GM06990 (cell line): ENCODE measurements at regions not wholly inside any gene's neighbourhood (a gene's known extent, or its start where the extent isn't known, plus 50 kb on each side); places are given as distances from the start of the nearest gene placed in this dataset.

Source experiments
- DNase-seq: peaks from one replicate; pipeline ENCODE4 v3.0.0-alpha.2; 2011; ENCODE audit not compliant: insufficient read length; ENCODE audit errors: extremely low read depth
- H3K27me3 ChIP-seq: replicated peaks from 2 replicates; pipeline ENCODE4 v1.6.0; 2011; ENCODE audit warnings: low read length; ENCODE audit not compliant: control insufficient read depth, insufficient read depth
- H3K36me3 ChIP-seq: 2 replicates; pipeline ENCODE4 v1.5.1; 2011; ENCODE audit warnings: low read length; ENCODE audit not compliant: control insufficient read depth, insufficient read depth
- H3K4me3 ChIP-seq: replicated peaks from 2 replicates; pipeline ENCODE4 v1.5.1; 2011; ENCODE audit warnings: low read depth, mild to moderate bottlenecking, control low read depth, low read length
- TF ChIP-seq, protein P1 (sequence below): IDR thresholded peaks from 2 replicates; pipeline ENCODE4 v1.5.1; 2011; ENCODE audit warnings: low read length, control low read depth, mild to moderate bottlenecking, inconsistent platforms; ENCODE audit not compliant: insufficient read depth, poor library complexity, severe bottlenecking

DNA sequence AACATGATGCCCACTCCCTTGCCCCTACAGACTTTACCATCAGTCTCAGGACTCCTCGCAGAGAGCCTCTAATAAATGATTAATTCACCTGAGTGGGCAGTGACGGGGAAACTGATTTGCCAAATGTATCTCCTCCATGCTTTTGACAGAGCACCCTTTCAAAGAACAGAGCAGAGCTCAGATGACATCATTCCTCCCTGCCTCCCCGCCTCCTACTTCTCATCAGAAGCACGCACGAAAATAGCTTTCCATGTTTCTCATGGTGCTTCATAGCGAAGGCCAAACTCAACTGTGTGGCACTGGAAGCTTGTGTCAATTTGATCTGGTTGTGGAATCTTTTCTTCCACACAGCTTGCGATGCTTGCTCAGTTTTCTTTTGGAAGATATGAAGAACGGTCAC is 442.5 kb downstream of the RPS24 start:
- H3K36me3 ChIP-seq, result no peaks in the 10 kb centered on the region
- TF ChIP-seq, protein P1, sequence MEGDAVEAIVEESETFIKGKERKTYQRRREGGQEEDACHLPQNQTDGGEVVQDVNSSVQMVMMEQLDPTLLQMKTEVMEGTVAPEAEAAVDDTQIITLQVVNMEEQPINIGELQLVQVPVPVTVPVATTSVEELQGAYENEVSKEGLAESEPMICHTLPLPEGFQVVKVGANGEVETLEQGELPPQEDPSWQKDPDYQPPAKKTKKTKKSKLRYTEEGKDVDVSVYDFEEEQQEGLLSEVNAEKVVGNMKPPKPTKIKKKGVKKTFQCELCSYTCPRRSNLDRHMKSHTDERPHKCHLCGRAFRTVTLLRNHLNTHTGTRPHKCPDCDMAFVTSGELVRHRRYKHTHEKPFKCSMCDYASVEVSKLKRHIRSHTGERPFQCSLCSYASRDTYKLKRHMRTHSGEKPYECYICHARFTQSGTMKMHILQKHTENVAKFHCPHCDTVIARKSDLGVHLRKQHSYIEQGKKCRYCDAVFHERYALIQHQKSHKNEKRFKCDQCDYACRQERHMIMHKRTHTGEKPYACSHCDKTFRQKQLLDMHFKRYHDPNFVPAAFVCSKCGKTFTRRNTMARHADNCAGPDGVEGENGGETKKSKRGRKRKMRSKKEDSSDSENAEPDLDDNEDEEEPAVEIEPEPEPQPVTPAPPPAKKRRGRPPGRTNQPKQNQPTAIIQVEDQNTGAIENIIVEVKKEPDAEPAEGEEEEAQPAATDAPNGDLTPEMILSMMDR, result no peak
- DNase-seq, result no peak
- no peak overlapping the region for H3K4me3 ChIP-seq
- H3K27me3 ChIP-seq, result no peaks in the 10 kb centered on the region; the same call in 1 of the 2 replicates

DNA sequence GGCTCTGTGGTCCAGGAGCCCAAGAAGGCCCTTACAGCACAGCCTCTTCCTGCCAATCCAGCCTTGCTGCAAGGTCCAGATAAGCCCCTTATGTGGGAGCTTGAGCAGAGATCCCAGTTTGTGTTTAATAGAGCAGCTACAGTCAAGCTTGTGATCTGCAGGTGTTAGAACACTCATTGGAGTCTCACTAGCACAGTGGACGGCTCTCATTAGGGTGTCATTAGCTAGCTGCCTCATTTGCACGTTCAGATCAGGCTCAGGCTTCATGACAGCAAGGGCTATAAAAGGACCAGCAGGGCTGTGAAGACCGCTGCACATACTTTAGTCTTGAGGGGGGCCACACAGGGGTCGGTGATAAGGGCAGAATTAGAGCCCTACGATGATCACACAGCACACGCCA is 443.2 kb downstream of the RPS24 start:
- Histone ChIP-seq H3K36me3 (no peaks in the 10 kb centered on the region), H3K27me3 (no peaks in the 10 kb centered on the region; the same call in 1 of the 2 replicates), H3K4me3 (no peak overlapping the region)
- TF ChIP-seq, protein P1, result no peak
- no peak for DNase-seq

DNA sequence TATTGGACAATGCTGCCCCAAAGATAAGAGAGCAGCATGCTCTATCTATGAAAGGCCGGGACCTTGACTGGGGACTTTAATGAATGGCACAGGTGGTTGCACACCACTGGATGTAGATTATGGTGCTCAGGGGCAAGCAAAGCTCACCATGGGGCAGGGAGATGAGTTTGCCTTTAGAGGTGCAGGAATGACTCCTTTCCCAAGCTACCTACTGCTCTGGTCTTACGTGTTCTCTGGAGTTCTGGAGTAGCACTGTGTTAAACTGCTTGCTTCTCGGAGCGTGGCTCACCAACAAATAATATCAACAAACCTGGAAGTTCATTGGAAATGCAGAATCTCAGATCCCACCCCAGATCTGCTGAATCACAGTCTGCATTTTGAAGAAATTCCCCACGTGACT is 445.3 kb downstream of the RPS24 start:
- TF ChIP-seq, protein P1, result no peak
- Histone ChIP-seq H3K36me3 (no peaks in the 10 kb centered on the region), H3K27me3 (peaks cover 1% of the 10 kb centered on the region; the same call in 1 of the 2 replicates), H3K4me3 (no peak overlapping the region)
- no peak for DNase-seq

DNA sequence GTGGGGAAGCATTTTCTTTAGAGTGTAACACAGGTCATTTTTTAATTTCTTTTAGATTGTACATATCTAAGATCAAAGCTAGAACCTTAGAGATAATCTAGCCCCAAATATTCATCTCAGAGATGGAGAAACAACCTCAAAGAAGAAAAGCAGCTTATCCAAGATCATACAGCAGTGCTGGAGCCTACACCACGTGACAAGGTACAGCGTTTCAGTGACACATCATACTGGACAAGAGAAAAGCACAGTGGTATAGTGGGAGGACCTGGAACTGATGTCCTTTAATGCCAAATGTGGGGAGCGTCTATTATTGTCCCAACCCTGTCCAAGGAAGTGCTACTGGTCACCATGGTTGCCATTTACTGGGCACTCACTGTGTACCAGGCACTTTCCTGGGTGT is 445.8 kb downstream of the RPS24 start:
- Histone ChIP-seq H3K4me3 (no peak overlapping the region), H3K27me3 (peaks cover 1% of the 10 kb centered on the region; the same call in 1 of the 2 replicates), H3K36me3 (no peaks in the 10 kb centered on the region)
- no peak for DNase-seq
- TF ChIP-seq, protein P1, result no peak

DNA sequence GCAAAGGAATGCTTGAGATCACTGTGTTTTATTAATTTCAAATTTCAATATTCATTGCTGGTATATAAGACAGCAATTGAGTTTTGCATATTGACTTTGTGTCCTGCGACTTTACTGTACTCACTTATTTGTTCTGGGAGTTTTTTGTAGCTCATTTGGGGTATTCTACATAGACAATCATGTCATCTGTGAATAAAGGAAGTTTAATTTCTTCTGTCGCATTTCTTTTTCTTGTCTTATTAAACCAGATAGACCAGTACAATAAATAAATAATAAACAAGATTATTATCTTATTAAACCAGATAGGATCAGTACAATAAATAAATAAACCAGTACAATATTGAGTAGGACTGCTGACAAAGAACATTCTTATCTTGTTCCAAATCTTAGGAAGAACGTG is 448.2 kb downstream of the RPS24 start:
- H3K27me3 ChIP-seq, result peaks cover 1% of the 10 kb centered on the region; the same call in 1 of the 2 replicates

More for the DNA sequence above, 448.2 kb downstream of the RPS24 start:
- DNase-seq, result no peak
- TF ChIP-seq, protein P1, result no peak
- no peak overlapping the region for H3K4me3 ChIP-seq
- no peaks in the 10 kb centered on the region for H3K36me3 ChIP-seq
